ENCODE measurements at regions not wholly inside any gene's neighbourhood (a gene's known extent, or its start where the extent isn't known, plus 50 kb on each side); places are given as distances from the start of the nearest gene placed in this dataset.

- TF ChIP-seq, protein P1, sequence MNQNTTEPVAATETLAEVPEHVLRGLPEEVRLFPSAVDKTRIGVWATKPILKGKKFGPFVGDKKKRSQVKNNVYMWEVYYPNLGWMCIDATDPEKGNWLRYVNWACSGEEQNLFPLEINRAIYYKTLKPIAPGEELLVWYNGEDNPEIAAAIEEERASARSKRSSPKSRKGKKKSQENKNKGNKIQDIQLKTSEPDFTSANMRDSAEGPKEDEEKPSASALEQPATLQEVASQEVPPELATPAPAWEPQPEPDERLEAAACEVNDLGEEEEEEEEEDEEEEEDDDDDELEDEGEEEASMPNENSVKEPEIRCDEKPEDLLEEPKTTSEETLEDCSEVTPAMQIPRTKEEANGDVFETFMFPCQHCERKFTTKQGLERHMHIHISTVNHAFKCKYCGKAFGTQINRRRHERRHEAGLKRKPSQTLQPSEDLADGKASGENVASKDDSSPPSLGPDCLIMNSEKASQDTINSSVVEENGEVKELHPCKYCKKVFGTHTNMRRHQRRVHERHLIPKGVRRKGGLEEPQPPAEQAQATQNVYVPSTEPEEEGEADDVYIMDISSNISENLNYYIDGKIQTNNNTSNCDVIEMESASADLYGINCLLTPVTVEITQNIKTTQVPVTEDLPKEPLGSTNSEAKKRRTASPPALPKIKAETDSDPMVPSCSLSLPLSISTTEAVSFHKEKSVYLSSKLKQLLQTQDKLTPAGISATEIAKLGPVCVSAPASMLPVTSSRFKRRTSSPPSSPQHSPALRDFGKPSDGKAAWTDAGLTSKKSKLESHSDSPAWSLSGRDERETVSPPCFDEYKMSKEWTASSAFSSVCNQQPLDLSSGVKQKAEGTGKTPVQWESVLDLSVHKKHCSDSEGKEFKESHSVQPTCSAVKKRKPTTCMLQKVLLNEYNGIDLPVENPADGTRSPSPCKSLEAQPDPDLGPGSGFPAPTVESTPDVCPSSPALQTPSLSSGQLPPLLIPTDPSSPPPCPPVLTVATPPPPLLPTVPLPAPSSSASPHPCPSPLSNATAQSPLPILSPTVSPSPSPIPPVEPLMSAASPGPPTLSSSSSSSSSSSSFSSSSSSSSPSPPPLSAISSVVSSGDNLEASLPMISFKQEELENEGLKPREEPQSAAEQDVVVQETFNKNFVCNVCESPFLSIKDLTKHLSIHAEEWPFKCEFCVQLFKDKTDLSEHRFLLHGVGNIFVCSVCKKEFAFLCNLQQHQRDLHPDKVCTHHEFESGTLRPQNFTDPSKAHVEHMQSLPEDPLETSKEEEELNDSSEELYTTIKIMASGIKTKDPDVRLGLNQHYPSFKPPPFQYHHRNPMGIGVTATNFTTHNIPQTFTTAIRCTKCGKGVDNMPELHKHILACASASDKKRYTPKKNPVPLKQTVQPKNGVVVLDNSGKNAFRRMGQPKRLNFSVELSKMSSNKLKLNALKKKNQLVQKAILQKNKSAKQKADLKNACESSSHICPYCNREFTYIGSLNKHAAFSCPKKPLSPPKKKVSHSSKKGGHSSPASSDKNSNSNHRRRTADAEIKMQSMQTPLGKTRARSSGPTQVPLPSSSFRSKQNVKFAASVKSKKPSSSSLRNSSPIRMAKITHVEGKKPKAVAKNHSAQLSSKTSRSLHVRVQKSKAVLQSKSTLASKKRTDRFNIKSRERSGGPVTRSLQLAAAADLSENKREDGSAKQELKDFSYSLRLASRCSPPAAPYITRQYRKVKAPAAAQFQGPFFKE (tag by site-specific recombination; IDR thresholded peaks at IDR 0.05; ENCODE audit: borderline replicate concordance), result no peak
- TF ChIP-seq ZNF202 (tag by site-specific recombination; IDR thresholded peaks at IDR 0.05; ENCODE audit: borderline replicate concordance) (no peak), ZNF280D (tag by site-specific recombination; IDR thresholded peaks at IDR 0.05) (no peak), ZNF223 (tag by site-specific recombination; IDR thresholded peaks at IDR 0.05) (no peak), ZNF488 (tag by site-specific recombination; IDR thresholded peaks at IDR 0.05) (no peak), ZNF221 (tag by site-specific recombination; IDR thresholded peaks at IDR 0.05; ENCODE audit: borderline replicate concordance) (no peak), ZNF423 (tag by site-specific recombination; IDR thresholded peaks at IDR 0.05) (no peak), ZNF548 (tag by site-specific recombination; IDR thresholded peaks at IDR 0.05) (no peak)
Measured at GRCh38 chr17:20922128-20922670, 120.6 kb downstream of the USP22 start (continued).

GRCh38 chr17:20924306-20924705 lies 118.5 kb downstream of the USP22 start:
- no peaks in the 10 kb centered on the region for H3K9me3 ChIP-seq (ENCODE audit: control insufficient read depth, insufficient read depth, low read depth, low read length)
- ChIA-PET POLR2A (no interaction called here), CTCF (interaction anchor here (0.6 to 1.2 kb wide), 2 partner anchors 20 to 120 kb away, joined by 3 to 6 read pairs; no protein-coding TSS in a partner anchor)
- H3K27ac ChIP-seq (ENCODE audit: extremely low read depth, low read depth, low read length), result no peak overlapping the region
- H3K4me1 ChIP-seq (ENCODE audit: control insufficient read depth, insufficient read depth, low read length), result peaks cover 5% of the 10 kb centered on the region
- H3K4me3 ChIP-seq (ENCODE audit: low read depth, low read length), result no peak overlapping the region
- H3K36me3 ChIP-seq (ENCODE audit: control insufficient read depth in 2 of 2, insufficient read depth in 1 of 2, low read length in 2 of 2), result no peaks in the 10 kb centered on the region
- no peak for TF ChIP-seq ZNF121 (tag by site-specific recombination; IDR thresholded peaks at IDR 0.05)
- TF ChIP-seq ZNF423 (tag by site-specific recombination; IDR thresholded peaks at IDR 0.05), result no peak
- TF ChIP-seq KLF1 (tag by site-specific recombination; IDR thresholded peaks at IDR 0.05), result no peak
- TF ChIP-seq ZNF138 (tag by site-specific recombination; IDR thresholded peaks at IDR 0.05; ENCODE audit: borderline replicate concordance), result no peak
- TF ChIP-seq ZNF174 (tag by site-specific recombination; IDR thresholded peaks at IDR 0.05), result no peak
- no peak for TF ChIP-seq ZNF549 (tag by site-specific recombination; IDR thresholded peaks at IDR 0.05)
- TF ChIP-seq, protein P2, sequence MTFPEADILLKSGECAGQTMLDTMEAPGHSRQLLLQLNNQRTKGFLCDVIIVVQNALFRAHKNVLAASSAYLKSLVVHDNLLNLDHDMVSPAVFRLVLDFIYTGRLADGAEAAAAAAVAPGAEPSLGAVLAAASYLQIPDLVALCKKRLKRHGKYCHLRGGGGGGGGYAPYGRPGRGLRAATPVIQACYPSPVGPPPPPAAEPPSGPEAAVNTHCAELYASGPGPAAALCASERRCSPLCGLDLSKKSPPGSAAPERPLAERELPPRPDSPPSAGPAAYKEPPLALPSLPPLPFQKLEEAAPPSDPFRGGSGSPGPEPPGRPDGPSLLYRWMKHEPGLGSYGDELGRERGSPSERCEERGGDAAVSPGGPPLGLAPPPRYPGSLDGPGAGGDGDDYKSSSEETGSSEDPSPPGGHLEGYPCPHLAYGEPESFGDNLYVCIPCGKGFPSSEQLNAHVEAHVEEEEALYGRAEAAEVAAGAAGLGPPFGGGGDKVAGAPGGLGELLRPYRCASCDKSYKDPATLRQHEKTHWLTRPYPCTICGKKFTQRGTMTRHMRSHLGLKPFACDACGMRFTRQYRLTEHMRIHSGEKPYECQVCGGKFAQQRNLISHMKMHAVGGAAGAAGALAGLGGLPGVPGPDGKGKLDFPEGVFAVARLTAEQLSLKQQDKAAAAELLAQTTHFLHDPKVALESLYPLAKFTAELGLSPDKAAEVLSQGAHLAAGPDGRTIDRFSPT (tag by site-specific recombination; IDR thresholded peaks at IDR 0.05), result no peak
- TF ChIP-seq ZNF335 (tag by site-specific recombination; conservative IDR thresholded peaks at IDR 0.05), result no peak
- TF ChIP-seq ZNF513 (tag by site-specific recombination; IDR thresholded peaks at IDR 0.05), result no peak
- no peak for TF ChIP-seq ZBTB8A (tag by site-specific recombination; IDR thresholded peaks at IDR 0.05)
- no peak for TF ChIP-seq ZFP41 (tag by site-specific recombination; IDR thresholded peaks at IDR 0.05; ENCODE audit: borderline replicate concordance)
- no peak for TF ChIP-seq ATF2 (tag by site-specific recombination; IDR thresholded peaks at IDR 0.05; ENCODE audit: low read depth)

All from HEK293 (cell line).